Duodenal mucosa (tissue), 2 donors: ENCODE measurements at regions not wholly inside any gene's neighbourhood (a gene's known extent, or its start where the extent isn't known, plus 50 kb on each side); places are given as distances from the start of the nearest gene placed in this dataset.
"Not testable (repeated sequence)": the region's sequence is repeated elsewhere in the genome, so short reads cannot be mapped to it uniquely, and the experiment has no call there.

Experiments
- H3K27ac ChIP-seq: one replicate; pipeline ENCODE4 v1.7.0; 2013; ENCODE audit warnings: low read depth, low read length
- H3K27me3 ChIP-seq, 2 donors: one replicate each; pipeline ENCODE4 v1.7.0; 2013; ENCODE audit warnings: low read length in 2 of 2, control low read depth in 1 of 2; ENCODE audit not compliant: insufficient read depth in 2 of 2, control insufficient read depth in 1 of 2
- H3K36me3 ChIP-seq, 2 donors: one replicate each; pipeline ENCODE4 v1.7.0; 2013; ENCODE audit warnings: low read length in 2 of 2, control low read depth in 1 of 2; ENCODE audit not compliant: insufficient read depth in 2 of 2, control insufficient read depth in 1 of 2
- H3K4me1 ChIP-seq, 2 donors: one replicate each; pipeline ENCODE4 v1.7.0; 2013; ENCODE audit warnings: low read length in 2 of 2, control low read depth in 1 of 2; ENCODE audit not compliant: insufficient read depth in 2 of 2, control insufficient read depth in 1 of 2
- H3K4me3 ChIP-seq, 2 donors: one replicate each; pipeline ENCODE4 v1.7.0; 2013; ENCODE audit warnings: low read length in 2 of 2, low read depth in 1 of 2
- H3K9ac ChIP-seq, 2 donors: one replicate each; pipeline ENCODE4 v1.7.0; 2013; ENCODE audit warnings: low read length in 2 of 2, low read depth in 1 of 2
- H3K9me3 ChIP-seq, 2 donors: one replicate each; pipeline ENCODE4 v1.7.0; 2013; ENCODE audit warnings: low read length in 2 of 2, control low read depth in 1 of 2; ENCODE audit not compliant: control insufficient read depth in 1 of 2

- H3K9ac ChIP-seq: no peak overlapping the region
- peaks cover 0 to 2% of the 10 kb centered on the region in 2 donors for H3K9me3 ChIP-seq
- no peak overlapping the region for H3K4me3 ChIP-seq
- no peaks in the 10 kb centered on the region for H3K27me3 ChIP-seq
- no peaks in the 10 kb centered on the region for H3K4me1 ChIP-seq
- H3K27ac ChIP-seq: no peak overlapping the region
- H3K36me3 ChIP-seq: no peaks in the 10 kb centered on the region
Observed at GRCh38 chr3:101913168-101913567, 63.9 kb downstream of the NFKBIZ start.

GRCh38 chr3:101917761-101918160, 68.4 kb downstream of the NFKBIZ start:
- H3K27ac ChIP-seq, H3K9ac ChIP-seq, H3K4me1 ChIP-seq, H3K9me3 ChIP-seq, H3K27me3 ChIP-seq, H3K36me3 ChIP-seq, H3K4me3 ChIP-seq: not testable (repeated sequence)

GRCh38 chr3:101922151-101922725, 72.9 kb downstream of the NFKBIZ start:
- not testable (repeated sequence) for H3K27ac ChIP-seq, H3K27me3 ChIP-seq, H3K4me1 ChIP-seq, H3K9ac ChIP-seq, H3K36me3 ChIP-seq, H3K9me3 ChIP-seq, H3K4me3 ChIP-seq

- H3K36me3 ChIP-seq, H3K27ac ChIP-seq, H3K4me1 ChIP-seq, H3K9ac ChIP-seq, H3K9me3 ChIP-seq, H3K27me3 ChIP-seq, H3K4me3 ChIP-seq: not testable (repeated sequence)
Observed at GRCh38 chr3:101924621-101925020, 75.3 kb downstream of the NFKBIZ start.

GRCh38 chr3:101925124-101925523, 75.8 kb downstream of the NFKBIZ start:
- H3K4me1 ChIP-seq, H3K9me3 ChIP-seq, H3K36me3 ChIP-seq, H3K4me3 ChIP-seq, H3K27me3 ChIP-seq, H3K27ac ChIP-seq, H3K9ac ChIP-seq: not testable (repeated sequence)

GRCh38 chr3:101925564-101925963, 76.2 kb downstream of the NFKBIZ start:
- Histone ChIP-seq H3K4me3 (no peak overlapping the region), H3K36me3 (no peaks in the 10 kb centered on the region), H3K27ac (no peak overlapping the region), H3K9ac (no peak overlapping the region), H3K9me3 (no peaks in the 10 kb centered on the region), H3K4me1 (no peaks in the 10 kb centered on the region), H3K27me3 (no peaks in the 10 kb centered on the region)

GRCh38 chr3:101926594-101927105, 77.3 kb downstream of the NFKBIZ start:
- Histone ChIP-seq H3K27ac (no peak overlapping the region), H3K4me3 (no peak overlapping the region), H3K9me3 (no peaks in the 10 kb centered on the region), H3K36me3 (no peaks in the 10 kb centered on the region), H3K9ac (no peak overlapping the region), H3K4me1 (no peaks in the 10 kb centered on the region), H3K27me3 (no peaks in the 10 kb centered on the region)

GRCh38 chr3:101928890-101929289, 79.6 kb downstream of the NFKBIZ start:
- H3K9me3 ChIP-seq: no peaks in the 10 kb centered on the region
- no peaks in the 10 kb centered on the region for H3K4me1 ChIP-seq
- no peak overlapping the region for H3K4me3 ChIP-seq
- no peaks in the 10 kb centered on the region for H3K36me3 ChIP-seq
- no peaks in the 10 kb centered on the region for H3K27me3 ChIP-seq
- H3K27ac ChIP-seq: no peak overlapping the region
- H3K9ac ChIP-seq: no peak overlapping the region

GRCh38 chr3:101931081-101931480, 81.8 kb downstream of the NFKBIZ start:
- Histone ChIP-seq H3K36me3 (no peaks in the 10 kb centered on the region), H3K9ac (no peak overlapping the region), H3K27ac (no peak overlapping the region), H3K4me1 (no peaks in the 10 kb centered on the region), H3K4me3 (no peak overlapping the region), H3K27me3 (no peaks in the 10 kb centered on the region), H3K9me3 (no peaks in the 10 kb centered on the region)

- no peaks in the 10 kb centered on the region for H3K36me3 ChIP-seq
- H3K27ac ChIP-seq: no peak overlapping the region
- H3K4me1 ChIP-seq: peaks cover 0 to 9% of the 10 kb centered on the region in 2 donors
- no peaks in the 10 kb centered on the region for H3K27me3 ChIP-seq
- no peak overlapping the region for H3K4me3 ChIP-seq
- no peaks in the 10 kb centered on the region for H3K9me3 ChIP-seq
- no peak overlapping the region for H3K9ac ChIP-seq
Observed at GRCh38 chr3:101932326-101933068, 83.2 kb downstream of the NFKBIZ start.
